ENCODE measurements at regions not wholly inside any gene's neighbourhood (a gene's known extent, or its start where the extent isn't known, plus 50 kb on each side); places are given as distances from the start of the nearest gene placed in this dataset.

- Histone ChIP-seq H3K4me2 (ENCODE audit: low read length) (no peak overlapping the region), H3K36me3 (ENCODE audit: insufficient read depth, low read length) (no peaks in the 10 kb centered on the region), H3K4me3 (ENCODE audit: low read length) (no peak overlapping the region), H3K79me2 (replicated peaks; ENCODE audit: insufficient read depth, low read length) (no peaks in the 10 kb centered on the region), H3K9me2 (ENCODE audit: insufficient read depth, low read length) (no peaks in the 10 kb centered on the region), H3K9me3 (ENCODE audit: low read length) (no peaks in the 10 kb centered on the region), H3F3A (ENCODE audit: insufficient read depth, low read length, poor library complexity, severe bottlenecking) (no peaks in the 10 kb centered on the region), H3K27me3 (ENCODE audit: insufficient read depth, low read depth, low read length) (no peaks in the 10 kb centered on the region), H4K20me1 (ENCODE audit: insufficient read depth) (no peaks in the 10 kb centered on the region), H3K27ac (ENCODE audit: low read length) (no peak overlapping the region), H3K9ac (ENCODE audit: low read length) (no peak overlapping the region), H2AFZ (ENCODE audit: low read depth, low read length) (no peak overlapping the region)
- TF ChIP-seq SMC3 (conservative IDR thresholded peaks at IDR 0.05; ENCODE audit: poor library complexity) (no peak), CTCF (IDR thresholded peaks at IDR 0.05; ENCODE audit: poor library complexity, severe bottlenecking) (no peak)
Observed at GRCh38 chrX:40385256-40385655, 195.5 kb upstream of the ATP6AP2 start.

- Histone ChIP-seq H2AFZ (ENCODE audit: low read depth, low read length) (no peak overlapping the region), H3K79me2 (replicated peaks; ENCODE audit: insufficient read depth, low read length) (no peaks in the 10 kb centered on the region), H4K20me1 (ENCODE audit: insufficient read depth) (no peaks in the 10 kb centered on the region), H3K9me2 (ENCODE audit: insufficient read depth, low read length) (no peaks in the 10 kb centered on the region), H3K4me3 (ENCODE audit: low read length) (no peak overlapping the region), H3K9me3 (ENCODE audit: low read length) (no peaks in the 10 kb centered on the region), H3K27ac (ENCODE audit: low read length) (no peak overlapping the region), H3F3A (ENCODE audit: insufficient read depth, low read length, poor library complexity, severe bottlenecking) (no peaks in the 10 kb centered on the region), H3K9ac (ENCODE audit: low read length) (no peak overlapping the region), H3K4me2 (ENCODE audit: low read length) (no peak overlapping the region), H3K36me3 (ENCODE audit: insufficient read depth, low read length) (no peaks in the 10 kb centered on the region), H3K27me3 (ENCODE audit: insufficient read depth, low read depth, low read length) (no peaks in the 10 kb centered on the region)
- TF ChIP-seq MXI1 (conservative IDR thresholded peaks at IDR 0.05; ENCODE audit: poor library complexity, severe bottlenecking) (no peak), EP300 (conservative IDR thresholded peaks at IDR 0.05; ENCODE audit: poor library complexity, severe bottlenecking) (no peak), SMC3 (conservative IDR thresholded peaks at IDR 0.05; ENCODE audit: poor library complexity) (no peak), CTCF (IDR thresholded peaks at IDR 0.05; ENCODE audit: poor library complexity, severe bottlenecking) (no peak), TAF1 (IDR thresholded peaks at IDR 0.05; ENCODE audit: low read depth) (no peak), POLR2AphosphoS5 (IDR thresholded peaks at IDR 0.05) (no peak), RAD21 (conservative IDR thresholded peaks at IDR 0.05) (no peak), EZH2 (IDR thresholded peaks at IDR 0.05; ENCODE audit: borderline replicate concordance, insufficient read depth, low read length, poor library complexity, severe bottlenecking) (no peak), REST (IDR thresholded peaks at IDR 0.05; ENCODE audit: borderline replicate concordance) (no peak)
Observed at GRCh38 chrX:40383969-40384368, 196.8 kb upstream of the ATP6AP2 start.

Measured in neural cell (in vitro differentiated cells).